IPS-NIHi11 (cell line): ENCODE measurements at regions not wholly inside any gene's neighbourhood (a gene's known extent, or its start where the extent isn't known, plus 50 kb on each side); places are given as distances from the start of the nearest gene placed in this dataset.
A peak's percentile ranks its signal among the peaks of the same experiment; 100 is the strongest.
"Not testable (repeated sequence)": the region's sequence is repeated elsewhere in the genome, so short reads cannot be mapped to it uniquely, and the experiment has no call there.

ENCODE experiments used
- DNase-seq: peaks from one replicate; pipeline ENCODE4 v3.0.0; 2012; ENCODE audit warnings: mixed read lengths, low spot score

DNA sequence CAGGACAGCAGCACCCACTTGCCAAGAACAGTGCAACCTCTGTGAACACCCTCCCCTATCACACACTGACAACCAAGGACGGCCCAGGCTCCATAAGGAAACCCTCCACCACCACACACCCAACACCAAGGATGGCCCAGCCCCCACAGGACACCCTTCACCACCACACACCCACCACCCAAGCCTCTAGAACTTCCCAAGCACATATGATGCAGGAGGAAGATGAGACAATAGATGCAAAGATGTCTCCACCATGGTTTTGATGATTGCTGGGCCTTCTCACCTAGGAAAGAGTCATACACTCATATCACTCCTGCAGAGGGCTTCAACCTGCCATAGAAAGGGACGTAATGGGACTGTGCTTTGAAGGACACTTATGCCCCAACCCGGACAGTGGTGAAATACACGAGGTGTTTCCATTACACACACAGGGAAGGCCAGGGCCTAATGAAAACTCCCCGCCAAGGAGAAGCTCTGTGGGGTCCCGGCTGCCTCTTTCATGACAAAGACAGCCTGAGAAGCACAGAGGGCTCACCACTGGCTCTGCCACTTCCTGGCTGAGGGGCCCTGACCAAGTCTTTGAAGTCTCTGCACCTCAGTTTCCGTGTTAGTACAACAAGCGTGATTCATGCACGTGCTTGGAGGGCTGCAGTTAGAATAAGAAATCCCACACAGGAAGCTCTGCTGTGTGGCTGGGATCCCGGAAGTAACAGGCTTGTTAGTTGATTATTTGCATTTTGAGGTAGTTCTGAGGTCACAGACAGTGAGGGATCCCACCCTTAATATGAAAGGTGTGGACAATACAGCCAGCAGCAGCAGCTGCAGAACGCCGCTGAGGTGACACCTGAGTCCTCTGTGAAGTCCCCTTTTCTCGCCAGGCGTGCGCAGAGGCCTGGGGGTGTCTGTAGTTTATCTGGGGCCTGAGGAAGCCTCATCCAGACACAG is 61.9 kb upstream of the ATP12A start:
- no peak for DNase-seq

DNA sequence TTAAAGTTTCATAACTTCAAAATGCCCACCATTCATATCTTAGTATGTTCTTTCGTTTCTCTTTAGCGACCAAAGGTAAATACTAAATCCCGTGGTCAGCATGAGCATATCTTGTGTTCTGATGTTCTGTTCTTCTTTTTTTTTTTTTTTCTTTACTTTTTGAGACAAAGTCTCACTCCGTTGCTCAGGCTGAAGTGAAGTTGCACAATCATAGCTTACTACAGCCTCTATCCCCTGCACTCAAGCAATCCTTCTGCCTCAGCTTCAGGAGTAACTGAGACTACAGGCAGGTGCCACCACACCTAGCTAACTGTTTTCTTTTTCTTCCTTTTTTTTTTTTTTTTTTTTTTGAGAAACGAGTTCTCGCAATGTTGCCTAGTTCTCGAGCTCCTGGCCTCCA is 60.9 kb upstream of the ATP12A start:
- DNase-seq, result no peak

DNA sequence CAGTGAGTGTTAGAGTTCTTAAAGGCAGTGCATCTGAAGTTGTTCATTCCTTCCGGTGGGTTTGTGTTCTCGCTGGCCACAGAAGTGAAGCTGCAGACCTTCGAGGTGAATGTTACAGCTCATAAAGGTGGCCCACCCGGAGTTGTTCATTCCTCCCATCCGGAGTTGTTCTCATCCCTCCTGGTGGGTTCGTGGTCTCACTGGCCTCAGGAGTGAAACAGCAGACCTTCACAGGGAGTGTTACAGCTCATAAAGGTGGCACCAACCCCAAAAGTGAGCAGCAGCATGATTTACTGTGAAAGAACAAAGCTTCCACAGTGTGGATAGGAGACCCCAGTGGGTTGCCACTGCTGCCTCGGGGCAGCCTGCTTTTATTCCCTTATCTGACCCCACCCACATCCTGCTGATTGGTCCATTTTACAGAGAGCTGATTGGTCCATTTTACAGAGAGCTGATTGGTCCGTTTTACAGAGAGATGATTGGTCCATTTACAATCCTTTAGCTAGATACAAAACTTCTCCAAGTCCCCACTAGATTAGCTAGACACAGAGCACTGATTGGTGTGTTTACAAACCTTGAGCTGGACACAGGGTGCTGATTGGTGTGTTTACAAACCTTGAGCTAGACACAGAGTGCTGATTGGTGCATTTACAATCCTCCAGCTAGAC is 57.6 kb upstream of the ATP12A start:
- not testable (repeated sequence) for DNase-seq

DNA sequence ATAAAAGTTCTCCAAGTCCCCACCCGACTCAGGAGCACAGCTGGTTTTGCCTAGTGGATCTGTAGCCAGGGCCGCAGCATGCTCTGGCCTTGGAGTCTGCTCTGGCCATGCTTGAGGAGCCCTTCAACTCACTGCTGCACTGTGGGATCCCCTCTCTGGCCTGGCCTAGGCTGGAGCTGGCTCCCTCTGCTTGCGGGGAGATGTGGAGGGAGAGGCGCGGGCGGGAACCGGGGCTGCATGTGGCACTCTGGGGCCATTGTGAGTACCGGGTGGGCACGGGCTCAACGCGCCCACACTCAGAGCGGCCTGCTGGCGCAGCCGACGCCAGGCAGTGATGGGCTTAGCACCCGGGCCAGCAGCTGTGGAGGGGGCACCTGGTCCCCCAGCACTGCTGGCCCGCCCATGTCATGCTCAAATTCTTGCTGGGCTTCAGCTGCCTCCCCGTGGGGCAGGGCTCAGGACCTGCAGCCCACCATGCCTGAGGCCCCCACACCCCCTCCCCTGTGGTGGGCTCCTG is 57.0 kb upstream of the ATP12A start:
- no peak for DNase-seq

DNA sequence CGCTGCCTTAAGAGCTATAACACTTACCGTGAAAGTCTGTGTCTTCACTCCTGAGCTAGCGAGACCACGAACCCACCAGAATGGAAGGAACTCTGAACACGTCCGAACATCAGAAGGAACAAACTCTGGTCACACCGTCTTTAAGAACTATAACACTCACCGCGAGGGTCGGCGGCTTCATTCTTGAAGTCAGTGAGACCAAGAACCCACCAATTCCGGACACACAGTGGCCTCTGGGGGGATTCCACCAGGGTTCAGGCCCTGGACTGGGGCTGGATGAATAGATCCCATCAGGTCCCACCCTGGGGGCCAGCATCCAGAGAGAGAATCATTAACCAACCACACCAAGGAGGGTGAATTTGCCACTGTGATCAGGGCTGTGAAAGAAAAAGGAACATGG is 55.8 kb upstream of the ATP12A start:
- DNase-seq, result no peak

DNA sequence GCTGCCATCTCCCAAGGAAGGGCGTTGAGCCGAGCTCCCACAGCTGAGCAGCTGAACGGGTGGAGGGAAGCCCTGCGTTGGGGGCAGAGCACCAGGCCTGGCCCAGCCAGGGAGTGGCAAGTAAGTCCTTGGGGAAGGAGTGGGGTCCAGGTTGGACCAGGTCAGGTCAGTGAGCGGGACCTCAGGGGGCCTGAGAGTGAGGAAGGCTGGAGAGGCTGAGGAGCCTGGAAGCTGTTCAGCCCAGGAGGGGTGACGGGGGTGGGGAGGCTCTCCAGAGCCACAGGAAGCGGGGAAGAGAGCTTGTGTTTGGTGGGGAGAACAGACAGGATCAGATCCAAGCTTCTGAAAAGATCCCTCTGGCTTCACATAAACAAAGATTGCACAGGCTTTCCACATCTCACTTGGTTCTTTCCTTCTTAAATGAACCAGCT is 55.4 kb upstream of the ATP12A start:
- no peak for DNase-seq

- no peak for DNase-seq
Measured at GRCh38 chr13:24625331-24625731, 54.9 kb upstream of the ATP12A start.

- no peak for DNase-seq
Measured at GRCh38 chr13:24625870-24626849, 54.0 kb upstream of the ATP12A start.

- DNase-seq, result peak; percentile 86
Measured at GRCh38 chr13:24627090-24627714, 53.0 kb upstream of the ATP12A start.

DNA sequence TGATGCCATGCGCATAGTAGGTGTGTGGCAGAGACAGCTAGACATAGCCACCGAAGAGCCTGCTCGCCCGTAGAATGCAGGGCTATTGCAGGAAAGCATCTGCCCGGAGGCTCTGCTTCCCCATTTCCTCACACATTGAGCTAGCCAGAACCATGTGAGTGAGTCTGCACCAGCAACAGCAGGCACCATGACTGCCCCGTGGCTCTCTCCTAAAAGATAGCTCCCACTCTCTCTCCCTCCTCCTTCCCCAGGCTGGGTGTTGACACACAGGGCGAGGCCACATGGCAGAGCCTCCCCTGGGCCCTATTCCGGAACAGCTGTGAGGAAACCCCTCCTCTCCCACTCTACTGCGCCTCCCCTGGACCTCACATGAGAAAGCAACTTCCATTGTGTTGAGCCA is 52.3 kb upstream of the ATP12A start:
- DNase-seq, result no peak

DNA sequence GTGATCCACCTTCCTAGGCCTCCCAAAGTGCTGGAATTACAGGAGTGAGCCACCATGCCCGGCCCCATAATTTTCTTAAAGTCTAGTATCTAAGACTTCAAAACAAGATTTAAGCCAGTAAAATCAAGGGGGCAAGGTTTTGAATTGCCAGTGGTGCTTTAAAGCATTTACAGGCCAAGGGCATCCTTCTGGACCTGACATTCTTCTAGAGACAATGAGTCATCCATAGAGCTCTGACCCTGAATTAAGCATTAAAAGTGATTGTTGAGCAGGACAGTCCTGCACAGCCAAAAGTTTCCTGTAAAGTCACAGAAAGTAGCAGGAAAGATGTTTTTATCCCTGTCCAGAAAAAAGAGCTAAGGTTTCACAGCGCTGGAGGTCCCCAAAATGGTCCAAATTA is 50.9 kb upstream of the ATP12A start:
- no peak for DNase-seq

DNA sequence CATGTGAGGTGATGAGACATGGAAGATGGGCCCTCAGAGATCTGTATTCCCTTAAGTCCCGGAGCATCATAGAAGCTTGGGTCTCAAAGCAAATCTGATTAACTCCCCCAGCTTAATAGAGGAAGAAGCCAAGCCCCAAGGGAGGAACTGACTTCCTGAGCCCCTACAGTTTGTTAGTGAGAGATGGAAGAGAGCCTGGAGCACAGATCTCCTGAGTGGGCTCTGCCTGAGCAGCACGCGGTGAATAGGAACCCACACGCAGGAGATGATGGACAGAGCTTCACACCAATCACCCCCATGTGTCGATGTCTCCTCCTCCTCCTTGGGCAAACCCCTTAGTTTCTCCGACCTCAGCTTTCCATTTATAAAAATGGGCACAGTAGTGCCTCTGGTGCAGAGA is 50.1 kb upstream of the ATP12A start:
- no peak for DNase-seq
